Chondrocyte (in vitro differentiated cells): ENCODE measurements at regions not wholly inside any gene's neighbourhood (a gene's known extent, or its start where the extent isn't known, plus 50 kb on each side); places are given as distances from the start of the nearest gene placed in this dataset.
A peak's percentile ranks its signal among the peaks of the same experiment; 100 is the strongest.
"Not testable (repeated sequence)": the region's sequence is repeated elsewhere in the genome, so short reads cannot be mapped to it uniquely, and the experiment has no call there.

Experiments
- DNase-seq: peaks from one replicate; pipeline ENCODE4 v3.0.0; 2021; ENCODE audit warnings: mixed read lengths, low spot score
- H3K27ac Mint-ChIP-seq: one replicate; pipeline ENCODE4 v1.8.0; 2021; ENCODE audit warnings: mild to moderate bottlenecking, moderate library complexity, mixed read lengths; ENCODE audit not compliant: unreplicated experiment
- H3K27me3 Mint-ChIP-seq: 2 replicates; pipeline ENCODE4 v1.8.0; 2021; ENCODE audit warnings: low read depth, mixed read lengths
- H3K36me3 Mint-ChIP-seq: 2 replicates; pipeline ENCODE4 v1.8.0; 2021; ENCODE audit warnings: low read depth, mixed read lengths
- H3K4me1 Mint-ChIP-seq: 2 replicates; pipeline ENCODE4 v1.8.0; 2021; ENCODE audit warnings: low read depth, mild to moderate bottlenecking, mixed read lengths
- H3K4me3 Mint-ChIP-seq: one replicate; pipeline ENCODE4 v1.8.0; 2021; ENCODE audit warnings: mild to moderate bottlenecking, moderate library complexity, mixed read lengths; ENCODE audit not compliant: unreplicated experiment
- H3K9me3 Mint-ChIP-seq: 2 replicates; pipeline ENCODE4 v1.8.0; 2021; ENCODE audit warnings: low read depth, mixed read lengths
- TF ChIP-seq, protein P1 (sequence below): fragments of 200-600 bp; sonication (generic); IDR thresholded peaks from 2 replicates; pipeline ENCODE4 v1.5.0; 2021; ENCODE audit warnings: antibody characterized with exemption, mild to moderate bottlenecking, moderate library complexity

DNA sequence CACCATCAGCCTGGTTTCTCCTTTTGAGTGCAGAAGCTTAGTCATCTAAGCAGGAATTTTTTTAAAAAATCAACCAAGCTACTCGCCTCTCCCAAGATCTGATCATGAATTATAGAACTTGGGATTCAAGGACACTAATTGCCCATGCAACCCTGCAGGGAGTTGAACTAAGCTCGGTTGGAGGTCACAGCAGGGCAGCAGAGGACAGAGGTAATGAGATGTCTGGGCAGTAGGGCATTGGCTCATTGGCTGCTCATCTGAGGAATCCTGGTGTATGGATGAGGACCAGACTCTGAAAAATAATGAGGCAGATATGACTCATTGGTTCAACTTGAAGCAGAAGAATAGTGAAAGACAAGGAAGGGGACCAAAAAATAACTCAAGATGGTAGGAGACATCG is 111.8 kb upstream of the TLE1 start:
- no peaks in the 10 kb centered on the region for H3K36me3 Mint-ChIP-seq

DNA sequence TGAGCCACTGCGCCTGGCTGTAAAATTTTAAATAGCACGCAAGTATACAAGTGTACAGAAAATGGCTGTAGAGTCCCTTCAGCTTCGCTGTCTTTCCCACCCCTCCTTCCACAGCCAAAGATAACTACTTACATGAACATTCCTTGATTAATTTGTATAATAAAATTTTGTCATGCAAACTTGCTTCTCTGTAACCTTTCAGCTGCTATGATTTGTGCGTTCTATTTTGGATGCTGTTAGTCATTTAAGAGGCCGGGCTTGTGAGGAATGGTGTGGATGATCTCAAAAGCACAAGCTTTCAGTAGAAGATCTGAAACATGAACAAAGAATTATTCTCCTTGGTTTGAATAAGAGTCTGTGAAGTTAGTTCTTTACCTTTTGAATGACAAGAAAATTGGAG is 115.0 kb upstream of the TLE1 start:
- H3K9me3 Mint-ChIP-seq = no peaks in the 10 kb centered on the region
- TF ChIP-seq, protein P1, sequence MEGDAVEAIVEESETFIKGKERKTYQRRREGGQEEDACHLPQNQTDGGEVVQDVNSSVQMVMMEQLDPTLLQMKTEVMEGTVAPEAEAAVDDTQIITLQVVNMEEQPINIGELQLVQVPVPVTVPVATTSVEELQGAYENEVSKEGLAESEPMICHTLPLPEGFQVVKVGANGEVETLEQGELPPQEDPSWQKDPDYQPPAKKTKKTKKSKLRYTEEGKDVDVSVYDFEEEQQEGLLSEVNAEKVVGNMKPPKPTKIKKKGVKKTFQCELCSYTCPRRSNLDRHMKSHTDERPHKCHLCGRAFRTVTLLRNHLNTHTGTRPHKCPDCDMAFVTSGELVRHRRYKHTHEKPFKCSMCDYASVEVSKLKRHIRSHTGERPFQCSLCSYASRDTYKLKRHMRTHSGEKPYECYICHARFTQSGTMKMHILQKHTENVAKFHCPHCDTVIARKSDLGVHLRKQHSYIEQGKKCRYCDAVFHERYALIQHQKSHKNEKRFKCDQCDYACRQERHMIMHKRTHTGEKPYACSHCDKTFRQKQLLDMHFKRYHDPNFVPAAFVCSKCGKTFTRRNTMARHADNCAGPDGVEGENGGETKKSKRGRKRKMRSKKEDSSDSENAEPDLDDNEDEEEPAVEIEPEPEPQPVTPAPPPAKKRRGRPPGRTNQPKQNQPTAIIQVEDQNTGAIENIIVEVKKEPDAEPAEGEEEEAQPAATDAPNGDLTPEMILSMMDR = no peak
- no peak for DNase-seq
- no peaks in the 10 kb centered on the region for H3K27me3 Mint-ChIP-seq
- H3K36me3 Mint-ChIP-seq = no peaks in the 10 kb centered on the region
- H3K4me1 Mint-ChIP-seq = peaks cover 8% of the 10 kb centered on the region
- peak overlapping the region; percentile 32 for H3K27ac Mint-ChIP-seq
- H3K4me3 Mint-ChIP-seq = no peak overlapping the region

More for the DNA sequence above, 111.8 kb upstream of the TLE1 start:
- no peaks in the 10 kb centered on the region for H3K9me3 Mint-ChIP-seq
- no peak for DNase-seq
- TF ChIP-seq, protein P1 = no peak
- no peaks in the 10 kb centered on the region for H3K27me3 Mint-ChIP-seq
- no peak overlapping the region for H3K4me3 Mint-ChIP-seq
- H3K27ac Mint-ChIP-seq = no peak overlapping the region
- peaks cover 13% of the 10 kb centered on the region for H3K4me1 Mint-ChIP-seq

DNA sequence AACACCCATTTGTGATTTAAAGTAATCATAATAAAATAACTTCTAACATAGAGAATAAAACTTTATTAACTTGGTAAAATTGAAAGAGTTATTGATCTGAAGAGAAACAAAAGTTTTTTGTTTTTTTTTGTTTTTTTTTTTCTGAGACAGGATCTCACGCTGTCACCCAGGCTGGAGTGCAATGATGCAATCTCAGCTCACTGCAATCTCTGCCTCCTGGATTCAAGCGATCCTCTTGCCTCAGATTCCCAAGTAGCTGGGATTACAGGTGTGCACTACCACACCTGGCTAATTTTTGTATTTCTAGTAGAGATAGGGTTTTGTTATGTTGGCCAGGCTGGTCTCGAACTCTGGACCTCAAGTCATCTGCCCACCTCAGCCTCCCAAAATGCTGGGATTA is 116.5 kb upstream of the SPATA31D4 start:
- not testable (repeated sequence) for H3K36me3 Mint-ChIP-seq, H3K27ac Mint-ChIP-seq, H3K27me3 Mint-ChIP-seq, H3K4me1 Mint-ChIP-seq, H3K4me3 Mint-ChIP-seq, H3K9me3 Mint-ChIP-seq, DNase-seq

GRCh38 chr9:81814401-81814793 is 113.8 kb upstream of the SPATA31D4 start:
- TF ChIP-seq, protein P1 = no peak
- H3K4me3 Mint-ChIP-seq = no peak overlapping the region
- DNase-seq = no peak
- H3K9me3 Mint-ChIP-seq = no peaks in the 10 kb centered on the region
- H3K27me3 Mint-ChIP-seq = no peaks in the 10 kb centered on the region
- H3K36me3 Mint-ChIP-seq = no peaks in the 10 kb centered on the region
- peaks cover 7% of the 10 kb centered on the region for H3K4me1 Mint-ChIP-seq
- H3K27ac Mint-ChIP-seq = no peak overlapping the region

- no peaks in the 10 kb centered on the region for H3K27me3 Mint-ChIP-seq
- H3K9me3 Mint-ChIP-seq = no peaks in the 10 kb centered on the region
- H3K27ac Mint-ChIP-seq = no peak overlapping the region
- DNase-seq = no peak
- no peaks in the 10 kb centered on the region for H3K36me3 Mint-ChIP-seq
- no peak overlapping the region for H3K4me3 Mint-ChIP-seq
- TF ChIP-seq, protein P1 = no peak
- peaks cover 13% of the 10 kb centered on the region for H3K4me1 Mint-ChIP-seq
These were observed 113.3 kb upstream of the SPATA31D4 start for GRCh38 chr9:81814794-81815464.

DNA sequence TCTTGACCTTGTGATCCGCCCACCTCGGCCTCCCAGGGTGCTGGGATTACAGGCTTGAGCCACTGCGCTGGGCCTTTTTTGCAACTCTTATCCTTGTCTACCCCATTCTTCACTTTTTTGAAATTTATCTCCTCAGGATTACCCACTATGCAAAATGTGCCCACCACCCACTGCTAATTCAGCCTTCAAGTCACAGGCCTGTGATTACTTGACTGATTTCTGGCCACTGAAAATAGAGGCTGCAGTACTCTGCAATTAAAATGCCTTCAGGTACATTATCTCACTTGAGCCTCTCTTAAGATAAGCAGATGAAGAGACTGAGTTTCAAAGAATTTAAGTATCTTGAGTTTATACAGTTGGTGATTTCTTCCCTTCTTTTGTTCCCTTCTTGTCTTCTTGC is 112.4 kb upstream of the SPATA31D4 start:
- TF ChIP-seq, protein P1 = no peak
- H3K36me3 Mint-ChIP-seq = no peaks in the 10 kb centered on the region
- H3K4me1 Mint-ChIP-seq = peaks cover 21% of the 10 kb centered on the region
- no peak overlapping the region for H3K27ac Mint-ChIP-seq
- no peak for DNase-seq
- H3K27me3 Mint-ChIP-seq = no peaks in the 10 kb centered on the region
- H3K9me3 Mint-ChIP-seq = no peaks in the 10 kb centered on the region
- H3K4me3 Mint-ChIP-seq = no peak overlapping the region
